ENCODE measurements at regions not wholly inside any gene's neighbourhood (a gene's known extent, or its start where the extent isn't known, plus 50 kb on each side); places are given as distances from the start of the nearest gene placed in this dataset.
"Not testable (repeated sequence)": the region's sequence is repeated elsewhere in the genome, so short reads cannot be mapped to it uniquely, and the experiment has no call there.

DNA sequence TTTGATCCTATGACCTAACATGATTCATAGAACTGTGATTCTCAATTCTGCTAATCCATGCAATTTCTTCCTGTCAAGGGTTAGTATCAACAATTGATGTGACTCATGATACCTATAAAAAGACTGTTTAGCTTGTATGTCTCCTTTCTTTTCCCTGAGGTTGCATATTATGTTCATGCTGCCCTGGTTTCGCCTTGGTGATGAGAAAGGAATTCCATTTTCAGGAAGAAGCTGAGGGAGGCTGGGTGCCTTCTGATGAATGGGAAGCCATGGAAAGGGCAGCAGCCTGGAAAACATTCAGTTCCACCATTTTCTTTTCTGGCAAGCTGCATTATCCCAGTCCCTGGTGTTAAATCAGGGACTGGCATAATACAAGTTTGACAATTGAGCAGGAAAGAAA lies 976.5 kb downstream of the RPA4 start:
- DNase-seq = no peak

DNA sequence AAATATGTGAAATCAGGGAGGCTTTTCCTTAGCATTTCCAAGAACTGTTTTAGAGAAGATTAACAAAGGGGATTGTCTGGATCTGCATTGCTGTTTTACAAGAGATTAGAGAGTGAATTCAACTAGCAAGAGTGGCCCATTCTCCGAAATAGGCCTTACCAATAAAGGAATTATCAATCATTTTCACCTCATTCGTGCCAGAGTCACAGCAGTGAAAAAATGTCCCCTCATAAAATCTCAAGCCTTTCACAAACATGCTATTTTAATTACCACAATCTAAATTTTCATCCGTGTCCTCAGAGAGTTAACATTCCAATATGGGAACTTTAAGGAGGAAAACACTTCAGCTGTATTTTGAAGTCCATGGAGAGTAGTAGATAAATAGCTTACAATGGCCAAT lies 979.6 kb downstream of the RPA4 start:
- no peak for DNase-seq

GRCh38 chrX:97867266-97867665 lies 983.6 kb downstream of the RPA4 start:
- no peak for DNase-seq

- DNase-seq = no peak
Measured at GRCh38 chrX:97876697-97877407, 993.1 kb downstream of the RPA4 start.

DNA sequence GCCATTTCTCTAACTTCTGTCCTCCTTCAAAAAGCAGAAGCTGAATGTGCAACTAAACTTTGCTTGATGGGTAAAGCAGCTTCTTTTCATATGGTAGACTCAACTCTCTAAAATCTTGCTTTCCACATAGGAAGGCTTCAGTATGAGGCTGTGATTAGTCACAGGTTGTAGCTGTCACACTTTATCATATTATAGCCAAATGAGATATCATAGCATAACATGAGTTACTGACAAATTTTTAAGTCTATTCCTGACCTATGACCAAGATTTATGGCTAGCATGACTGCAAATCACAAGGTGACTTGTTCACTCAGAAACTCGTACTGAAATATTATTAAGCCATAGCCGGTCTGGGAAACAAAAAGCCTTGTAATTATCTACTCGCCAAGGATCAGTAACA lies 998.6 kb downstream of the RPA4 start:
- no peak for DNase-seq

GRCh38 chrX:97895751-97896150 lies 1012.0 kb downstream of the RPA4 start:
- DNase-seq = no peak

DNA sequence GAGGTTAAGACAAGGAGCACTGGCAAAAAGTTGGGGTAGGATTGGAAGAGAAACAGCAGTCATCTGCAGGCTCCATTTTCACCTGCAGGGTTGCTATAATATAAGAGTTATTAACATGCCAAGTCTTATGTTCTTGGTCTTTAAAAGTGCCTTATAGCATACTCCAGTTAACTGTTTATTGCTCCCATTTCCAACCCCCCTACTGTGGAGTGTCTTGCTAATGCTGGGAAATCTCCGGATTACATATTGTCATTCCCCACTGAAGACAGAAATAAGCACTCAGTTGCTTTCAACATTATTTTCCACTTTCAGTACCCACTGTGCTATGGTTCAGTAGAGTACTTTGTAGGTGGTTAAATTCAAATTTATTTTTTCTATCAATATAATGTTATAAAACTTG lies 1014.3 kb downstream of the RPA4 start:
- no peak for DNase-seq

DNA sequence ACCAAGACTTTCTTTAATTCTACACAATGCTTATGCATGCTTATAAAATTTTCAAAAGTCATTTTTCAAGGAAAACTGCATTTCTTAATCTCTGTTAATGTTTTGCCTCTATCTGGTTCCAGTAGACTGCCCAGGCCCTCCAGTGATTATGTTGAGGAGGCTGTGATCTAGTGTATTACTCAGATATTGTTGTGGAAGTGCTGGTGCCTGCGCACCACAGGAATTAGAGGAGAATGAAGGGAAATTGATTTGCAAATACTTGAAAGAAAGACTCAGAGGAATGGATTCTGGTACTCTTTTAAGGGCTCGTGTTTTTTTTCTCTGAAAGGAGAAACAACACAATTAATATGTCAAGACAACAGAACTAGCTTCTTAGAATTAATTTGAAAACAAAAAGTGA lies 1015.1 kb downstream of the RPA4 start:
- DNase-seq = no peak

DNA sequence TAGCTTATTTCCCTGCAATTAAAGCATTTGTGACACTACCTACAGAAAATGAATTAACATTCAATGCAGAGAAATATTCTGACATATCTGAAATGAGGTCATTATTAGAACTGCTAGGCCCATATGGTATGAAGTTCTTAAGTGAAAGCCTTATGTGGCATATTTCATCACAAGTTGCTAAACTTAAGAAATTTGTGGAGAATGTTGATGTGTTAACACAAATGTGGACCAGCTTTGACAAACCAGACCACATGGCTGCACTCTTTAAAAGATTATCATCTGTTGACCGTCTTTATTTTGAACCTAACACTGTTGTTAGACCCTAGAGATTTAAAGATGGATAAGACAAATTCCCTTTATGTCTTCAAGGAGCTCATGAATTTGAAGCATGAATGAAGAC lies 1024.1 kb downstream of the RPA4 start:
- no peak for DNase-seq

- DNase-seq = no peak
Measured at GRCh38 chrX:97909245-97909644, 1025.5 kb downstream of the RPA4 start.

DNA sequence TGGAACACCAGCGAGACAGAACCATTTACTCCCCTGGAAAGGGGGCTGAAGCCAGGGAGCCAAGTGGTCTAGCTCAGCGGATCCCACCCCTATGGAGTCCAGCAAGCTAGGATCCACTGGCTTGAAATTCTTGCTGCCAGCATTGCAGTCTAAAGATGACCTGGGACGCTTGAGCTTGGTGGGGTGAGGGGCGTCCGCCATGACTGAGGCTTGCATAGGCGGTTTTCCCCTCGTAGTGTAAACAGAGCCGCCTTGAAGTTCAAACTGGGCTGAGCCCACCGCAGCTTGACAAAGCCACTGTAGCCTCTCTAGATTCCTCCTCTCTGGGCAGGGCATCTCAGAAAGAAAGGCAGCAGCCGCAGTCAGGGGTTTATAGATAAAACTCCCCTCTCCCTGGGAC lies 1031.7 kb downstream of the RPA4 start:
- not testable (repeated sequence) for DNase-seq

DNA sequence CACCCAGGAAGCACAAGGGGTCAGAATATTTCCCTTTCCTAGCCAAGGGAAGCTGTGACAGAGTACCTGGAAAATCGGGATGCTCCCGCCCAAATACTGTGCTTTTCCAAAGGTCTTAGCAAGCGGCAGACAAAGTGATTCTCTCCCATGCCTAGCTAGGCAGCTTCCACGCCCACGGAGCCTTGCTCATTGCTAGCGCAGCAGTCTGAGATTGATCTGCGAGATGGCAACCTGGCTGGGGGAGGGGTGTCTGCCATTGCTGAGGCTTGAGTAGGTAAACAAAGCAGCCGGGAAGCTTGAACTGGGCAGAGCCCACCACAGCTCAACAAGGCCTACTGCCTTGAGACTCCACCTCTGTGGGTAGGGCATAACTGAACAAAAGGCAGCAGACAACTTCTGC lies 1037.5 kb downstream of the RPA4 start:
- DNase-seq = not testable (repeated sequence)

DNA sequence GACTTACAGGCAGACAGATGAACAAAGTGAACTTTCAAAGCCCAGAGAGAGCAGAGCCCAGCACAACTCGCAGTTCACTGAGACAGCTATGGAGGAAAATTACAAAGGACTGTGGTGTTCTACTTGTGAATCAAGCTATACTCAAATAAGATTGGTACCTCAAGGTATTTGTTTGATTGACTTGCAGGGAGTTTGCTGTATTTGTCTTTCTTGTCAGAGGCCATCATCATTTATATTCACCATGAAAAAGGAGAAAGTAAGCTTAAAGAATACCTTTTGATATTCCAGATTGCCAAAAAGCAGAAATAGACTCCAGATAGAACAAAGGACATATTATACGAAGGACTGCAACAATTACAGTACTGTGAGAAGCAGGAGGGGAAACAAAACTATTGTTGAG lies 1047.9 kb downstream of the RPA4 start:
- no peak for DNase-seq

DNA sequence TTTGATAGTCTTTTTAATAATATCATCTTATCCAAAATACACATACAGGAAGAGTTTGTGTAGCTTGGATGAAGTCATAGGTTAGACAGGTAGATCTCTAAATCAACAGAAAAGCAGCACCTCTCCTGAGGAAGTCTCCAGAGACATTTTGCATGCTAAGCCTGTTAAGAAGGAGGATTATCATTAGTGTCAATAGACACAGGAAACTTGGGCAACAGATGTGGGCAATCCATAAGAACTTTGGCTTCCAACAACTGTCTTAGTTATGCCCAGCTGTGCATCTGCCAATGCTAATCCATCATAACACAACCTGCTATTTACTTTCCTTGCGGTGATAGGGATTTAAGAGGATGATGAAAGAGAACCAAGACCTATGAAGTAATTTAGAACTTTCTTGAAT lies 1052.6 kb downstream of the RPA4 start:
- DNase-seq = no peak

DNA sequence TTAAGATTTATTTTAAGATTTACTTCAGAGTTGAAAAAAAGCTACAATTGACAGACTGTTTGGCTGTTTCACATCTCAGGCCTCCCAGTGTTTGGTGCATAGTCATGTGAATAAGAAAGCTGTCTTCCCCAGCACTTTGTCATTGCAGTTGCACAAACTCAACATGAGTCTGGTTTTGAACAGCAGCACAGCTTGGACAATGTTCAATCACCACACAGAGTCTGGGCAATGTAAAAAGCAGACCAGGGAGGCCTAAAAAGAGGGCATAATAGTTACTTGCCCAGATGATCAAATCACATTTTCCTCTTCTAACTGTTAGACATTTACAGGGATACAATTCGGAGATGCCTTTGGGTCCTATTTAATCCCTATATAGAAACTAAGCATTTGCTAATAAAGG lies 1055.0 kb downstream of the RPA4 start:
- DNase-seq = no peak

- no peak for DNase-seq
Measured at GRCh38 chrX:97968376-97969163, 1084.9 kb downstream of the RPA4 start.

DNA sequence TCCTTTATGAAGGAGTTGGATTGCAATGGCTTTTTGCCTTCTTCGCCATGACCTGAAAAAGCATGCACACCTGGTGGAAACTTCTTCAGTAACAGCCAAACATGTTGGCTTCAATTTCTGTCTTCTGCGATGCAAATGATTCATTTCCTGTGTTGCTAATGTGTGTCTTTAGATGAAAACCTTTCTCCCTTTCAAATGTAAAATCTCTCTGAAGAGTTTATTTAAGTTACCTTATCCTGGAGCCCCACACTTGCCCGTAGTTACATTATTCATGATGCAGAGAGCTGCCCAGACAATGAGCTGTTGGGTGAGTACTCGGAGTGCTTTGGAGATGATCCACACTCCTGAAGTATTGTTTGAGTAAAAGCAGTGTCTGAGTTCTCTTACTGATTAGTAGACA lies 1100.9 kb downstream of the RPA4 start:
- DNase-seq = no peak

GRCh38 chrX:97985096-97985495 lies 1101.4 kb downstream of the RPA4 start:
- no peak for DNase-seq

GRCh38 chrX:97987979-97988378 lies 1104.3 kb downstream of the RPA4 start:
- no peak for DNase-seq

DNA sequence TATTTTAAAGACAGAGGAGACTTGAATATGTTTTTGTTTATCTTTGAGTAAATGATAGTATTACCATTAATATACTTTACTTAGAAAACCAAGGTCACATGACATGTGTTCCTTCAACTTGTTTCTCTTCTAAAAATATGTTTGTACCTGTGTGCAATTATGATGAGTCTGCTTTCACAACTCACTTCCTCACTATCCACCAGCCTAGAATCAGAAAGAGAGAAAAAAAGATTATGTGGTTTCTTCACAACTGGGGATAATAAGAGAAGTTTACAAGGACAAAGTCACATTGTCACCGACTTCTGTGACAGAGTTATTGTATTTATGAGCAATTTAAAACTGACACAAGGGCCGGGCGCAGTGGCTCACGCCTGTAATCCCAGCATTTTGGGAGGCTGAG lies 1112.1 kb downstream of the RPA4 start:
- DNase-seq = no peak

GRCh38 chrX:98028691-98029090 lies 1145.0 kb downstream of the RPA4 start:
- no peak for DNase-seq

DNA sequence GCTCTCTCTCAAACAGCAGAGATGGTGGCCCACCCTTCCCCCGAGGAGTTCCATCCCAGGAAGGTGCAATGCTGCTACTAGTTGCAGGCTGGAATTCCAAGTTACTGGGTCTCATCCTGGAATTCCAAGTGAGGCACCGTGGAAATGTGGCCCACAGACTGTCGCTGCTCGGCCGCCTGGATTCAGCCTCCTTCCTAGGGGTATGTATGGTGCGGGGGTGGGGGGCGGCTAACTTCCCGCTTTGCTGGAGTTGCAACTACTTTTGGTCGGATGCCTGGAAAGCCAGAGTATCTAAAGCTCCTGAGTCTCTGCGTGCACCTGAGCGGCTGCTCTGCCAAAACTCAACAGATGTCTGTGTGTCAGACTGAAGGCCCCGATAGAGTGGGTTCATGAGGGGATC lies 1146.2 kb downstream of the RPA4 start:
- no peak for DNase-seq

- DNase-seq = no peak
Measured at GRCh38 chrX:98057176-98057575, 1173.5 kb downstream of the RPA4 start.

GRCh38 chrX:98065151-98065550 lies 1181.4 kb downstream of the RPA4 start:
- no peak for DNase-seq

DNA sequence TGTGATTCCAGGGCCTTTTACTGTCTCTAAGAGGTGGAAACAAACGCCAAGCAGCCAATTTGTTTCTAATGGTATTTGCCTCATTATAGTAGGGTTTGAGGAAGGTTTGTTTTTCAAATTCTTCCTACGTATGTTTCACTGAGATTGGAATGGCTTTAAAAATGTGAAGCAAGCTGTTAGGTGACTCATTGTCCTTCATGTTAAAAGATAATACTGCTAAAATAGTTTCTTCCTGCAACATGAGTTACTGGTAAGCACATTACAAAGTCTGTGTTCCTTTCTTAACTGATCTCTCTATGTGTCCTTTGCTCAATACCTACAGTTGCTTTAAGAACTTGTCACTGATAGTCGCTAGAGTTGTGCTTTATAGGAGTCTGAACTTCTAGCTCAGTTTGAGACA lies 1183.9 kb downstream of the RPA4 start:
- no peak for DNase-seq

Measured in NCI-H2081 treated with DMSO at 0.1 percent for 48 hours (cell line).